IPS-20b (cell line): ENCODE measurements at regions not wholly inside any gene's neighbourhood (a gene's known extent, or its start where the extent isn't known, plus 50 kb on each side); places are given as distances from the start of the nearest gene placed in this dataset.
"Not testable (repeated sequence)": the region's sequence is repeated elsewhere in the genome, so short reads cannot be mapped to it uniquely, and the experiment has no call there.

ENCODE experiments used
- H3K27ac ChIP-seq: one replicate; pipeline ENCODE4 v1.5.1; 2013; ENCODE audit warnings: low read length
- H3K27me3 ChIP-seq: 2 replicates; pipeline ENCODE4 v1.6.1; 2013; ENCODE audit warnings: mild to moderate bottlenecking, low read length, inconsistent platforms; ENCODE audit not compliant: insufficient read depth
- H3K36me3 ChIP-seq: 2 replicates; pipeline ENCODE4 v1.6.1; 2013; ENCODE audit warnings: low read depth, mild to moderate bottlenecking, inconsistent platforms, low read length, moderate library complexity; ENCODE audit not compliant: insufficient read depth
- H3K4me1 ChIP-seq: 2 replicates; pipeline ENCODE4 v1.6.1; 2013; ENCODE audit warnings: mild to moderate bottlenecking, control low read depth, inconsistent platforms, low read length, moderate library complexity; ENCODE audit not compliant: insufficient read depth
- H3K4me3 ChIP-seq: 2 replicates; pipeline ENCODE4 v1.5.1; 2013; ENCODE audit warnings: mild to moderate bottlenecking, low read length, inconsistent platforms
- H3K9ac ChIP-seq: 2 replicates; pipeline ENCODE4 v1.6.1; 2013; ENCODE audit warnings: low read depth, mild to moderate bottlenecking, inconsistent platforms, low read length, moderate library complexity
- H3K9me3 ChIP-seq: 2 replicates; pipeline ENCODE4 v1.6.1; 2013; ENCODE audit warnings: mild to moderate bottlenecking, low read depth, low read length, inconsistent platforms; ENCODE audit not compliant: insufficient read depth

- Histone ChIP-seq H3K4me1 (no peaks in the 10 kb centered on the region), H3K9me3 (peaks cover 27% of the 10 kb centered on the region), H3K27me3 (no peaks in the 10 kb centered on the region), H3K27ac (no peak overlapping the region), H3K4me3 (no peak overlapping the region), H3K36me3 (no peaks in the 10 kb centered on the region), H3K9ac (no peak overlapping the region)
Observed at GRCh38 chr6:67160820-67161219, 1453.8 kb upstream of the EYS start.

DNA sequence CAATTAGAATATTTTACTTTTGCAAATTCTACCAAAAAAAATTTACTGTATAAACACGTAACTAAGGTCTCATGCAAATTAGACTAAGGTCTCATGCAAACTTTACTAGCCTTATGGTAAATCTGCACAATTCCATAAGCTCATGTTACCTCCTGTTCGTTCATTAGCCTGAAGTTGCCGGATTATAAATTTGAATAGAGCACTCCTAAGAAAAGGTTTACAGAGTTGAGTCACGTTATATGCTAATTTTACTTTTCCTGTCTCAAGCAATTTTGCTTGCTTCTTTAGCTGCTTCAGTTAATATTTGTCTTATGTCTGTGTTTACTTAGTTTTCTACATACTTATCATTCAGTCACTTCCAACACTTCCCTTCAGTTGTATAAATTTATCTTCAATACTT, 1434.0 kb upstream of the EYS start:
- no peaks in the 10 kb centered on the region for H3K4me1 ChIP-seq
- no peak overlapping the region for H3K4me3 ChIP-seq
- no peak overlapping the region for H3K27ac ChIP-seq
- no peaks in the 10 kb centered on the region for H3K36me3 ChIP-seq
- no peak overlapping the region for H3K9ac ChIP-seq
- H3K9me3 ChIP-seq = peaks cover 15% of the 10 kb centered on the region; the same call in 1 of the 2 replicates
- no peaks in the 10 kb centered on the region for H3K27me3 ChIP-seq

- no peak overlapping the region for H3K27ac ChIP-seq
- H3K9me3 ChIP-seq = peaks cover 6% of the 10 kb centered on the region; the same call in 1 of the 2 replicates
- H3K36me3 ChIP-seq = no peaks in the 10 kb centered on the region
- H3K9ac ChIP-seq = no peak overlapping the region
- H3K27me3 ChIP-seq = no peaks in the 10 kb centered on the region
- H3K4me1 ChIP-seq = no peaks in the 10 kb centered on the region
- no peak overlapping the region for H3K4me3 ChIP-seq
Observed at GRCh38 chr6:67133973-67134372, 1426.9 kb upstream of the EYS start.

DNA sequence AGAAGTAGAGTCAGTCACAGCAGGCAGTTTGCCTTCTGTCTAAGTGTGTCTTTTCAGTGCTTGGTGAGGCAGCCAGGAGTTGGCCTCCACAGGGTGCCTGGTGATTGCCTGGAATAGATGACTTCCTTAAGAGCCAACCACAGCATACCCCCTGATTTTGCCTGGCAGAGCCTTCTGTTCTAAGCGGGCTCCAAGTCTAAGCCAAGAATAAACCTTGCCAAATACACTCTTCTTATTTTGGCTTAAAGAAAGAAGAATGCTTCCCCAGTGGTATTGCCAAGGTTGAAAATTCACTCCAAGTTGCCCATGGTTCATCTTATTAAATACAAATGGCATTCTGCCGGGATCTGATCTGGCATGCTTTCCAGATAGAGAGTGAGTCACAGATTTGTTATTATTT, 1424.8 kb upstream of the EYS start:
- Histone ChIP-seq H3K4me3 (no peak overlapping the region), H3K36me3 (no peaks in the 10 kb centered on the region), H3K27ac (no peak overlapping the region), H3K27me3 (no peaks in the 10 kb centered on the region), H3K9me3 (peaks cover 6% of the 10 kb centered on the region; the same call in 1 of the 2 replicates), H3K9ac (no peak overlapping the region), H3K4me1 (no peaks in the 10 kb centered on the region)

DNA sequence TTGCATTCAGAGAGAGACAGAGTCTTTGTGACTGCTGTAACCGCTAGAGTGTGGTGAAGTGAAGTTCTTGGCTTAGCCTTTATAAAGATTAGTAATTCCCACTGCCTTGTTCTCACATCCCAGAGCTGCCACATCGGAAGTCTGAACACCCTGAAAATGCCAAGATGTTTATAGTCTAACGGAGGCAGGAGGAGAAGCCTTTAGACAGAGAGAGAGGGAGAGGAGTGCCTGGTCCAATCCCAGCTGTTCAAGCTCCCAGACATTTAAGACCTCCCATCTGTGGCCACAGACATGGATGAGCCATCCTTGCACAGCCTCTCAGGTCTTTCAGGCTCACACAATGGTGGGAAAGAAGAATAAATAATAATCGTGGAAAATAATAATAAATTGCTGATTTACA, 1422.8 kb upstream of the EYS start:
- Histone ChIP-seq H3K4me3 (no peak overlapping the region), H3K27me3 (no peaks in the 10 kb centered on the region), H3K27ac (no peak overlapping the region), H3K36me3 (no peaks in the 10 kb centered on the region), H3K4me1 (no peaks in the 10 kb centered on the region), H3K9me3 (no peaks in the 10 kb centered on the region), H3K9ac (no peak overlapping the region)

DNA sequence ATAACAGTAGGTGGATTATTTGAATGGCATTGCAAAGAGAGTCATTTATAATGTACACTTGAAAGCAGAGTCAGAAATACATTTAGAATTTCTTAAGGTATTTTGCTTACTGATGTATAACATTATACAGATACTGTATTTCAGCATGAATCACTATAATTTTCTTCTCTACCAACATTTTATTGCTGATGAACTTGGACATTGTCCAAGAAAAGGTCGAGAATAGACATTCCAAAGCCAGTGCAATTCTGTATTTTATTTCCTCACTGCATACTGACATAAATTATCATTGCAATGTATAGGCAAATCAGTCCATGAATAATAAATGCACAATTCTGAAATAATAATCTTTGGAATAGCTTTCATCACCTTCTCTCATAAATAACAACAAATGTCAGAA, 1420.0 kb upstream of the EYS start:
- Histone ChIP-seq H3K27me3 (no peaks in the 10 kb centered on the region), H3K4me3 (no peak overlapping the region), H3K27ac (no peak overlapping the region), H3K36me3 (no peaks in the 10 kb centered on the region), H3K9me3 (no peaks in the 10 kb centered on the region), H3K9ac (no peak overlapping the region), H3K4me1 (no peaks in the 10 kb centered on the region)

DNA sequence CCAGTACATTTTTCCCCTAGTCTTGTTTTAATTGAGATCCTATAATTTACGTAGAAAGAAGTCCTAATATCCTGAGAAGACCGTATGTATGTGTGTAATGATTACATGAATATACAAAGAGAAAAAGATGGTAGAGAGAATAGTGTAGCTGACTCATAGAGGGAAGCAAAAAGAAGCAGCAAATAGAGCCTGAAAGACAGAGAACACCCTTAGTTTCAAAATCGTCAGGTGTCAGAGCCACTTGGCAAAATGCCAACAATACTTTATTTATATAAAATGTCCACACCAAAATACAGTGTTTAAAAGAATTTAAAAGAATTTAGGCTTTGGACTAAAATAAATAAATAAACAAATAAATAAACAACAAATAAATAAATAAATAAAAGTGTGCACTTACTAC, 1414.1 kb upstream of the EYS start:
- Histone ChIP-seq H3K9ac (no peak overlapping the region), H3K9me3 (no peaks in the 10 kb centered on the region), H3K4me3 (no peak overlapping the region), H3K27me3 (no peaks in the 10 kb centered on the region), H3K27ac (no peak overlapping the region), H3K4me1 (no peaks in the 10 kb centered on the region), H3K36me3 (no peaks in the 10 kb centered on the region)

DNA sequence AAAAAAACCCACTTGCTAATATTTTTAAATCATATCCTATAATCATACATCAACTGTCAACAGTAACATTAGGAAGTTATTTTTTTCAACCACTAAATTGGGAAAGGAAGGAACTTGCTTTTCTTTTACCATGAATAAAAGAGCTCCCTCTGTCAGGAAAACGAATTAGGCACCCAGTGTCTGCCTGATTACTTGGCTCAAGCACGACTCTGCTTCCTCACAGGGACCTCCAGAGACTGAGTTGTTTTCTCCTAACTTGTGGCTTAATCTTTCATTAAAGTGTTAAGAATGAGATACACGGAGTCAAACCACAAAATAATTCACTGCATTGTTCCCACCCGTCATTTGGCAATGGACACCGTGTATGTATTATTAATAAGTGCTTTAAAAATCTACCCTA, 1405.1 kb upstream of the EYS start:
- H3K27ac ChIP-seq = no peak overlapping the region
- H3K4me3 ChIP-seq = no peak overlapping the region
- no peaks in the 10 kb centered on the region for H3K27me3 ChIP-seq
- peaks cover 5% of the 10 kb centered on the region; the same call in 1 of the 2 replicates for H3K9me3 ChIP-seq
- H3K4me1 ChIP-seq = no peaks in the 10 kb centered on the region
- no peaks in the 10 kb centered on the region for H3K36me3 ChIP-seq
- H3K9ac ChIP-seq = no peak overlapping the region

DNA sequence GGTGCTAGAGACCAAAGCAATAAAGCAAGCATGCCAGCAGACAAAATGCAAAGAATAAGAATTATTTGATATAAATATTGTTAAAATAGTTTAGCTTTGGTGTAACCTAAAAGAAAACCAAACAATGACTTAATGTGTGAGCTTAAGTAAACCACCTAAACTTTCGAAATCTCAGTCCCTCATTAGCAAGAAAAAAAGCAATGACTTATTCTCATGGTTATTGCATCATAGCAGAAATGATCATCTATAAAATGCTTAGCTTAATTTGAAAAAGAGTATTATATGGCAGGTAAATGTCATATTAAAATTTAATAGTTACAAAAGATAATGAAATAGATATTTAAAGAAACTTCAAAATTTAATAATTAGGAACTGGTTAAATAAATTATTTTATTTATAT, 1395.7 kb upstream of the EYS start:
- H3K36me3 ChIP-seq = no peaks in the 10 kb centered on the region
- H3K4me3 ChIP-seq = no peak overlapping the region
- H3K4me1 ChIP-seq = no peaks in the 10 kb centered on the region
- no peak overlapping the region for H3K27ac ChIP-seq
- H3K9ac ChIP-seq = no peak overlapping the region
- H3K27me3 ChIP-seq = no peaks in the 10 kb centered on the region
- H3K9me3 ChIP-seq = peaks cover 10% of the 10 kb centered on the region; the same call in 1 of the 2 replicates

GRCh38 chr6:67095618-67096226, 1388.7 kb upstream of the EYS start:
- not testable (repeated sequence) for H3K27me3 ChIP-seq, H3K36me3 ChIP-seq, H3K9ac ChIP-seq, H3K4me1 ChIP-seq, H3K4me3 ChIP-seq, H3K27ac ChIP-seq, H3K9me3 ChIP-seq

- no peak overlapping the region for H3K9ac ChIP-seq
Observed at GRCh38 chr6:67094431-67094946, 1387.5 kb upstream of the EYS start.

DNA sequence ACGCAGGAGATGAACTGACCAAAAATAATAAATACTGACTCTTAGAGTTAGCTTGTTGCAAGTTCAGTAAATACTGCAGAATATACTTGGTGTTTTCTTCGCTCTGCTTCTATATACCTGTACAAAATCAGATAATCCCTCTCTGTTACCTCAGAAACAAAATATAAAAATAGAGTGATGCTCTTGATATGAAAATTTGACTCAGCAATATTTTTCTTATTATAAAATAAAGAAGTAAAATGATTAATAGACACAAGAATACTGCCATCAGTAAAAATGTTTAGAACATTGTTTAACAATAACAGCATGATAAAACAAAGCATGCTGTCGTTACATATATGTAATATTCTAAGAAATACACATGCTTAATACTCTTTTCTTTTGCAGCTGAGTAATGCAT, 1366.9 kb upstream of the EYS start:
- Histone ChIP-seq H3K27ac (no peak overlapping the region), H3K4me1 (no peaks in the 10 kb centered on the region), H3K36me3 (no peaks in the 10 kb centered on the region), H3K27me3 (no peaks in the 10 kb centered on the region), H3K4me3 (no peak overlapping the region), H3K9ac (no peak overlapping the region), H3K9me3 (no peaks in the 10 kb centered on the region; the same call in 1 of the 2 replicates)

More at GRCh38 chr6:67094431-67094946, 1387.5 kb upstream of the EYS start:
- Histone ChIP-seq H3K36me3 (no peaks in the 10 kb centered on the region), H3K9me3 (peaks cover 5% of the 10 kb centered on the region; the same call in 1 of the 2 replicates), H3K4me1 (no peaks in the 10 kb centered on the region), H3K27me3 (no peaks in the 10 kb centered on the region), H3K27ac (no peak overlapping the region), H3K4me3 (no peak overlapping the region)
